ENCODE measurements at regions not wholly inside any gene's neighbourhood (a gene's known extent, or its start where the extent isn't known, plus 50 kb on each side); places are given as distances from the start of the nearest gene placed in this dataset.

DNA sequence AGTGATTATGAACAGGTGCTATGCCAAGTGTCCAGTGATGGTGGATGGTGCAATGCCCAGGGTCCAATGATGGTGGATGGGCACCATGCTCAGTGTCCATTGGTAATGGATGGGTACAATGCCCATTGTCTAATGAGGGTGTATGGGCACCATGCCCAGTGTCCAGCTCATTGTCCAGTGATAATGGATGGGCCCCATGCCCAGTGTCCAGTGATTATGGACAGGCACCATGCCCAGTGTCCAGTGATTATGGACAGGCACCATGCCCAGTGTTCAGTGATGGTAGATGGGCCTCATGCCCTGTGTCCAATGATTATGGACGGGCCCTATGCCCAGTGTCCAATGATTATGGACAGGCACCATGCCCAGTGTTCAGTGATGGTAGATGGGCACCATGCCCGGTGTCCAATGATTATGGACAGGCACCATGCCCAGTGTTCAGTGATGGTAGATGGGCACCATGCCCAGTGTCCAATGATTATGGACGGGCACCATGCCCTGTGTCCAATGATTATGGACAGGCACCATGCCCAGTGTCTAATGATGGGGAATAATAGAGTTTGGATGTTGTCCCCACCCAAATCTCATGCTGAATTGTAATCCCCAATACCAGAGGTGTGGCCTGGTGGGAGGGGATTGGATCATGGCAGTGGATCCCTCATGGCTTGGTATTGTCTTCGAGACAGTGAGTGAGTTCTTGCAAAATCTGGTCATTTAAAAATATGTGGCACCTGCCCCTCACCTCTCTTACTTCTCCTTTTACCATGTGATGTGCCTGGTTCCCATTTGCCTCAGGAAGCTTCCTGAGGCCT is 87.8 kb downstream of the ANKRD10 start:
- DNase-seq, result peak in 9 of 51 donors; percentile 12 to 51 (median 26)

Data from hypothalamus (tissue), 51 donors.